Gastroesophageal sphincter (tissue), 4 donors: ENCODE measurements at regions not wholly inside any gene's neighbourhood (a gene's known extent, or its start where the extent isn't known, plus 50 kb on each side); places are given as distances from the start of the nearest gene placed in this dataset.

Experiments
- ATAC-seq: fragments of 150-250 bp; one replicate; pipeline ENCODE4 v1.9.1; 2016; ENCODE audit warnings: mild to moderate bottlenecking, moderate library complexity
- H3K27ac ChIP-seq, 4 donors: fragments of 200-600 bp; sonication (generic) in 3 of 4; 1 replicate in 3 of 4; 2 replicates in 1 of 4; pipeline ENCODE4 v1.5.1; 2016 to 2019
- H3K27me3 ChIP-seq: fragments of 200-600 bp; sonication (generic); one replicate; pipeline ENCODE4 v1.5.1; 2019
- H3K36me3 ChIP-seq, 2 donors: fragments of 200-600 bp; sonication (generic); one replicate each; pipeline ENCODE4 v1.5.1; 2019; ENCODE audit warnings: control low read depth in 1 of 2
- H3K4me1 ChIP-seq, 3 donors: fragments of 200-600 bp; sonication (generic); 1 replicate in 2 of 3; 2 replicates in 1 of 3; pipeline ENCODE4 v1.5.1; 2016 to 2019; ENCODE audit warnings: control low read depth in 2 of 3
- H3K4me3 ChIP-seq, 2 donors: fragments of 200-600 bp; sonication (generic); one replicate each; pipeline ENCODE4 v1.5.1; 2019; ENCODE audit warnings: mild to moderate bottlenecking in 1 of 2, moderate library complexity in 1 of 2
- H3K9me3 ChIP-seq, 3 donors: fragments of 200-600 bp; sonication (generic); one replicate each; pipeline ENCODE4 v1.5.1; 2017 to 2019; ENCODE audit warnings: control low read depth in 2 of 3
- CTCF ChIP-seq, 4 experiments: fragments of 200-600 bp in 2 of 4; fragments of 450-650 bp in 2 of 4; sonication (generic) in 1 of 4; IDR thresholded peaks; one replicate each; pipeline ENCODE4 v1.5.1; 2017 to 2019; ENCODE audit warnings: antibody characterized with exemption in 4 of 4, mild to moderate bottlenecking in 2 of 4, moderate library complexity in 2 of 4
- EP300 ChIP-seq: sonication (generic); formaldehyde crosslinking; IDR thresholded peaks from one replicate; pipeline ENCODE4 v1.6.1; 2017; ENCODE audit warnings: antibody characterized with exemption, mild to moderate bottlenecking
- POLR2A ChIP-seq, 2 donors: fragments of 450-650 bp; IDR thresholded peaks; one replicate each; pipeline ENCODE4 v1.6.1; 2017; ENCODE audit warnings: antibody characterized with exemption in 2 of 2, mild to moderate bottlenecking in 2 of 2, moderate library complexity in 1 of 2
- POLR2AphosphoS5 ChIP-seq: sonication (generic); formaldehyde crosslinking; IDR thresholded peaks from one replicate; pipeline ENCODE4 v1.6.1; 2017; ENCODE audit warnings: antibody characterized with exemption
- WGBS, 2 donors: methylation state at CpG; one replicate each; pipeline ENCODE4 v1.1.5; 2018; ENCODE audit warnings: low coverage in 1 of 2; 5-methylcytosine and 5-hydroxymethylcytosine counted together

GRCh38 chr2:5826979-5827655, 134.9 kb downstream of the SOX11 start:
- 24 to 38% methylated on average over 5 of the region's 5 CpGs for WGBS, 2 donors
- H3K4me1 ChIP-seq: no peaks in the 10 kb centered on the region
- peaks cover 0 to 8% (median 0%) of the 10 kb centered on the region in 3 donors for H3K9me3 ChIP-seq
- no peak overlapping the region for H3K27ac ChIP-seq
- no peak for ATAC-seq
- no peaks in the 10 kb centered on the region for H3K27me3 ChIP-seq
- no peaks in the 10 kb centered on the region for H3K36me3 ChIP-seq
- TF ChIP-seq POLR2A (IDR thresholded peaks at IDR 0.05): no peak
- TF ChIP-seq CTCF (IDR thresholded peaks at IDR 0.05): no peak
- TF ChIP-seq EP300: no peak
- TF ChIP-seq POLR2AphosphoS5: no peak
- H3K4me3 ChIP-seq: no peak overlapping the region

DNA sequence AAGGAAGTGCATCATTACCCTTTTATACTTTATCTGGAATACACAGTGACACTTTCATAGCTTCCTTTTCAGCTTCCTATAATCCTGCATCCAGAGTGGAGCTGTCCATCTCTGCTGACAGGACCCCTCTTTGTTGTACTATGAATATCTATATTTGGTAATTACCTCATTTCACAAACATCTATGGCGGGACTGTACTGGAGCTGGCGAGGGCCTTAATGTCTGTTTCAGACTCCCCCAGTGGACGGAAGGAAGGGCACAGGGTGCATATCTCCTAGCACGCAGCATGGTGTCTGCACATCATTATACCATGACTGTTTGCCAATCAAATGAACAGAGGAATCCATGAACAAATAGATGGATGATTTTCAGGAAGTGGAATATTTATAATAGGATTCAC, 142.3 kb downstream of the SOX11 start:
- ATAC-seq: no peak
- TF ChIP-seq POLR2AphosphoS5 (no peak), EP300 (no peak), POLR2A (IDR thresholded peaks at IDR 0.05) (no peak), CTCF (IDR thresholded peaks at IDR 0.05) (no peak)
- no peaks in the 10 kb centered on the region for H3K36me3 ChIP-seq
- no peaks in the 10 kb centered on the region for H3K4me1 ChIP-seq
- H3K4me3 ChIP-seq: no peak overlapping the region
- no peaks in the 10 kb centered on the region for H3K27me3 ChIP-seq
- WGBS, 2 donors: 55 to 88% methylated on average over 4 of the region's 4 CpGs
- H3K9me3 ChIP-seq: no peaks in the 10 kb centered on the region
- H3K27ac ChIP-seq: no peak overlapping the region

DNA sequence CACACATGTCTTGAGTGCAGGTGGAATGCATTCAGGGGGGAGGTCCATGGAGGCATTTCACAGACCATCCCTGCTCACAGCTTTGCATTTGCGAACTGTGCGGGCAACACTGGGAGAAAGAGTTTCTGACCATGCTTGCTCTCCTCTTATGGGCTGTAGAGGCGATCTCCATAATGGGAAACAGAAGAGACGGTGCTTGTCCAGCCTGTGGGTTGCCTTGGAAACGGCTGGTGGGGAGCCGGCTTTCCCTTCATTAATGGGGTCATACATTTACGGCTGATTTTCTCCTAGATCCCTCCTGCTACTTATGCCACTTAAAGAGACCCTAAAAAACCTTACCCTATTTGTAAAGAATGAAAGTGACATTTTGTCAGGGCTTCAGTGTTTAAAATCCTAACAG, 147.4 kb downstream of the SOX11 start:
- H3K4me3 ChIP-seq: no peak overlapping the region
- peaks cover 6% of the 10 kb centered on the region for H3K27me3 ChIP-seq
- H3K27ac ChIP-seq: no peak overlapping the region
- 4 to 17% methylated on average over 4 to 5 of the region's 7 CpGs for WGBS, 2 donors
- TF ChIP-seq EP300 (no peak), CTCF (IDR thresholded peaks at IDR 0.05) (no peak), POLR2A (IDR thresholded peaks at IDR 0.05) (no peak), POLR2AphosphoS5 (no peak)
- no peaks in the 10 kb centered on the region for H3K36me3 ChIP-seq
- no peaks in the 10 kb centered on the region for H3K9me3 ChIP-seq
- H3K4me1 ChIP-seq: no peaks in the 10 kb centered on the region
- ATAC-seq: no peak

- Histone ChIP-seq H3K27ac (no peak overlapping the region), H3K36me3 (no peaks in the 10 kb centered on the region), H3K9me3 (no peaks in the 10 kb centered on the region), H3K4me3 (no peak overlapping the region), H3K4me1 (no peaks in the 10 kb centered on the region), H3K27me3 (peaks cover 6% of the 10 kb centered on the region)
- 78% methylated on average over 2 of the region's 2 CpGs; no CpG with 5 or more reads in 1 of the 2 donors for WGBS, 2 donors
- no peak for TF ChIP-seq POLR2AphosphoS5
- no peak for TF ChIP-seq POLR2A (IDR thresholded peaks at IDR 0.05)
- TF ChIP-seq CTCF (IDR thresholded peaks at IDR 0.05): no peak
- TF ChIP-seq EP300: no peak
- ATAC-seq: no peak
Observed at GRCh38 chr2:5841126-5841525, 148.9 kb downstream of the SOX11 start.

GRCh38 chr2:5842326-5842725, 150.1 kb downstream of the SOX11 start:
- 84% methylated on average over 13 of the region's 14 CpGs; no CpG with 5 or more reads in 1 of the 2 donors for WGBS, 2 donors
- no peak for TF ChIP-seq CTCF (IDR thresholded peaks at IDR 0.05)
- TF ChIP-seq POLR2A (IDR thresholded peaks at IDR 0.05): no peak
- TF ChIP-seq POLR2AphosphoS5: no peak
- TF ChIP-seq EP300: no peak
- no peak overlapping the region for H3K4me3 ChIP-seq
- H3K27me3 ChIP-seq: peaks cover 6% of the 10 kb centered on the region
- H3K4me1 ChIP-seq: no peaks in the 10 kb centered on the region
- H3K9me3 ChIP-seq: no peaks in the 10 kb centered on the region
- H3K36me3 ChIP-seq: no peaks in the 10 kb centered on the region
- ATAC-seq: no peak
- no peak overlapping the region for H3K27ac ChIP-seq
